GM18502 (cell line): ENCODE measurements at regions not wholly inside any gene's neighbourhood (a gene's known extent, or its start where the extent isn't known, plus 50 kb on each side); places are given as distances from the start of the nearest gene placed in this dataset.

Experiments used
- ATAC-seq: cut with Tn5 transposase; IDR thresholded peaks from one replicate; pipeline ENCODE4 v1.9.1; 2021; ENCODE audit warnings: mild to moderate bottlenecking; ENCODE audit not compliant: unreplicated experiment, poor library complexity

- ATAC-seq, result no peak
Measured at GRCh38 chr2:52919673-52920072, 847.9 kb upstream of the CHAC2 start.

GRCh38 chr2:52918551-52918950, 849.1 kb upstream of the CHAC2 start:
- no peak for ATAC-seq

- no peak for ATAC-seq
Measured at GRCh38 chr2:52916981-52917380, 850.6 kb upstream of the CHAC2 start.

GRCh38 chr2:52904355-52904891, 863.2 kb upstream of the CHAC2 start:
- ATAC-seq, result no peak

GRCh38 chr2:52897511-52898044, 870.0 kb upstream of the CHAC2 start:
- no peak for ATAC-seq

GRCh38 chr2:52895726-52896340, 871.8 kb upstream of the CHAC2 start:
- no peak for ATAC-seq

- no peak for ATAC-seq
Measured at GRCh38 chr2:52886556-52886955, 881.0 kb upstream of the CHAC2 start.

- ATAC-seq, result no peak
Measured at GRCh38 chr2:52884761-52885352, 882.7 kb upstream of the CHAC2 start.

GRCh38 chr2:52882974-52883373, 884.6 kb upstream of the CHAC2 start:
- no peak for ATAC-seq

- ATAC-seq, result no peak
Measured at GRCh38 chr2:52881606-52882005, 886.0 kb upstream of the CHAC2 start.

GRCh38 chr2:52880872-52881271, 886.7 kb upstream of the CHAC2 start:
- ATAC-seq, result no peak

- ATAC-seq, result no peak
Measured at GRCh38 chr2:52879561-52879960, 888.0 kb upstream of the CHAC2 start.

GRCh38 chr2:52877703-52878102, 889.9 kb upstream of the CHAC2 start:
- no peak for ATAC-seq

- no peak for ATAC-seq
Measured at GRCh38 chr2:52874466-52875106, 893.0 kb upstream of the CHAC2 start.

- ATAC-seq, result no peak
Measured at GRCh38 chr2:52862801-52863200, 904.8 kb upstream of the CHAC2 start.

GRCh38 chr2:52861596-52861995, 906.0 kb upstream of the CHAC2 start:
- no peak for ATAC-seq

- no peak for ATAC-seq
Measured at GRCh38 chr2:52859065-52859464, 908.5 kb upstream of the CHAC2 start.

GRCh38 chr2:52857722-52858121, 909.9 kb upstream of the CHAC2 start:
- no peak for ATAC-seq

GRCh38 chr2:52852006-52852405, 915.6 kb upstream of the CHAC2 start:
- ATAC-seq, result no peak

- ATAC-seq, result no peak
Measured at GRCh38 chr2:52844701-52845423, 922.7 kb upstream of the CHAC2 start.

GRCh38 chr2:52835909-52836308, 931.7 kb upstream of the CHAC2 start:
- no peak for ATAC-seq
